ENCODE measurements at regions not wholly inside any gene's neighbourhood (a gene's known extent, or its start where the extent isn't known, plus 50 kb on each side); places are given as distances from the start of the nearest gene placed in this dataset.

GRCh38 chr1:96183928-96184327, 537.7 kb upstream of the PTBP2 start:
- no peak for DNase-seq (ENCODE audit: low read depth)
- no peak overlapping the region for H3K4me3 ChIP-seq (ENCODE audit: control insufficient read depth, low read depth, low read length)
- TF ChIP-seq CTCF (conservative IDR thresholded peaks at IDR 0.05; ENCODE audit: control insufficient read depth, insufficient read depth, low read depth, low read length) = no peak

DNA sequence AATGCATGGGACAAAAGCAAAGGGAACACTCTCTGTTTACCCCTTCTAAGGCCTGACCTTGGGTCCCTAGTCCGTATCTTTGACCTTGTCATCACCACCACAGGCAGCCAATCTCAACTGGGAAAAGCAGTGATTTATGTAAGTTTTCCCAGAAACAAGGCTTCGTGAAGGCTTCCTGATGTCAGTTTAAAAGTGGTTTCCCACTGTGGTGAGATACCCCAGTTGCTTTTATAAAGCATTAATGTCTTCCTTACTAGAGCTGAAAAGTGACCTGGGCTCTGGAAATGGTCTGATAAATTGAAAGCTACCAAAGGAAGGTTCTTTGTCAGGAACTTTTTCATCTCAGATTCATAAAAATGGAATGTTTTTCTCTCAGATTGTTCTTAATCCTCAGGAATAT, 536.4 kb upstream of the PTBP2 start:
- H3K4me3 ChIP-seq (ENCODE audit: control insufficient read depth, low read depth, low read length) = no peak overlapping the region
- DNase-seq (ENCODE audit: low read depth) = no peak
- no peak for TF ChIP-seq CTCF (conservative IDR thresholded peaks at IDR 0.05; ENCODE audit: control insufficient read depth, insufficient read depth, low read depth, low read length)

DNA sequence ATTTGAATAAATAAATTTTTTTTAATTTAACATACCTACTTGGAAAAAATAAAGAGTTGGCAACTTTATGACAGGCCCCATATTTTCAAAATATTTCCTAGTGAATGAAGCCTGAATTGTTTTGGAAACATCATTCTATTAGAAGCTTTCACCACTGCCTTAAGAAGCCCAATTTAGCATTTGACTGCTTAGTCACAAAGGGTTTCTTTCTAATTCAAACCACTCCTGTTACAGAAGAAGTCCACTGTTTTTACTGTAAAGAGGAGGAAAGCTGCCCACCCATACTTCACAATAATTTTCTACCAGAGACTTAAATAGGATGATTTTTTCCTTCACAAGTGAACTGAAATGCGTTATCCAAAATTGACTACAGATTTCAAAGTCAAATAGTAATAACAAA, 534.6 kb upstream of the PTBP2 start:
- no peak for TF ChIP-seq CTCF (conservative IDR thresholded peaks at IDR 0.05; ENCODE audit: control insufficient read depth, insufficient read depth, low read depth, low read length)
- no peak for DNase-seq (ENCODE audit: low read depth)

DNA sequence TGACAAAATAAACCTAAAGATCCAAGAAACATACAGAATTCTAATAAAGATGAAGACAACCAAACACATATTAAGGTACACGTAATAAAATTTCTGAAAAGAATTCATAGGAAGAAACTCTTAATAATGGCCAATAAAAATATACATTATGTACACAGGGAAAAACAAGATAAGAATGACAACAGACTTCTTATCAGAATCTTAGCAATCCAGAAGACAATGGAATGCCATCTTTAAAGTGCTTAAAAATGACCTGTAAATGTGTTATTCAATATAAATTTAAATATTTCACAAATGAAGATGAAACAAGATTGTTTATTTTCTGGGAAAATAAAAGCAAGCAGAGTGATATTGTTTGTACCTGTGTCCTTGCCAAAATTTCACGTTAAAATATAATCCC, 530.4 kb upstream of the PTBP2 start:
- TF ChIP-seq CTCF (conservative IDR thresholded peaks at IDR 0.05; ENCODE audit: control insufficient read depth, insufficient read depth, low read depth, low read length) = no peak
- H3K4me3 ChIP-seq (ENCODE audit: control insufficient read depth, low read depth, low read length) = no peak overlapping the region
- DNase-seq (ENCODE audit: low read depth) = no peak

More for the DNA sequence above, 534.6 kb upstream of the PTBP2 start:
- no peak overlapping the region for H3K4me3 ChIP-seq (ENCODE audit: control insufficient read depth, low read depth, low read length)

- no peak overlapping the region for H3K4me3 ChIP-seq (ENCODE audit: control insufficient read depth, low read depth, low read length)
- TF ChIP-seq CTCF (conservative IDR thresholded peaks at IDR 0.05; ENCODE audit: control insufficient read depth, insufficient read depth, low read depth, low read length) = no peak
- DNase-seq (ENCODE audit: low read depth) = no peak
These were observed 515.1 kb upstream of the PTBP2 start for GRCh38 chr1:96206451-96206850.

GRCh38 chr1:96207936-96208335, 513.6 kb upstream of the PTBP2 start:
- no peak overlapping the region for H3K4me3 ChIP-seq (ENCODE audit: control insufficient read depth, low read depth, low read length)
- no peak for DNase-seq (ENCODE audit: low read depth)
- no peak for TF ChIP-seq CTCF (conservative IDR thresholded peaks at IDR 0.05; ENCODE audit: control insufficient read depth, insufficient read depth, low read depth, low read length)

DNA sequence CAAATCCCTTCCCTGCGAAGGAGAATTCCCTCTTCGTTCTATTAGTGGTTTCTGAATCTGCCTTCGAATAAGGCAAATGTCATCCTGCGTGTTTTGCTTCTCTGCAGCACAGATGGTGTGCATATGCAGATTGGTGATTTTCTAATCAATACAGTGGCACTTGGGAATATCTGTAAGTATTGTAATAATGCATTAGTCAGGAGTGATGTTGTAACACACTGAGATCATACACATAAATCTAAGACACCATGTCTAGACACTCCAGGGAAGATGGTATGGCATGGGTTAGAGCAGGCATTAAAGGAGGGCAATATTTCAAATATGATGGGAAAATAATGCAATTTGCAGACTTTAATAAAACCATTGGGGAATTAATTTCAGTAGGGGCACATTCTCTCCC, 513.2 kb upstream of the PTBP2 start:
- TF ChIP-seq CTCF (conservative IDR thresholded peaks at IDR 0.05; ENCODE audit: control insufficient read depth, insufficient read depth, low read depth, low read length) = no peak
- no peak overlapping the region for H3K4me3 ChIP-seq (ENCODE audit: control insufficient read depth, low read depth, low read length)
- DNase-seq (ENCODE audit: low read depth) = peak; percentile 31

Measured in fibroblast of mammary gland (primary cell).